Peyer's patch (tissue), 4 donors: ENCODE measurements at regions not wholly inside any gene's neighbourhood (a gene's known extent, or its start where the extent isn't known, plus 50 kb on each side); places are given as distances from the start of the nearest gene placed in this dataset.

Source experiments
- CTCF ChIP-seq, 6 experiments: fragments of 450-650 bp in 4 of 6; fragments of 200-600 bp in 2 of 6; sonication (generic) in 1 of 6; IDR thresholded peaks; one replicate each; pipeline ENCODE4 v1.5.1; 2017 to 2019; ENCODE audit warnings: antibody characterized with exemption in 6 of 6, mild to moderate bottlenecking in 3 of 6, moderate library complexity in 1 of 6
- POLR2A ChIP-seq, 2 donors: fragments of 450-650 bp; IDR thresholded peaks; one replicate each; pipeline ENCODE4 v1.5.1; 2017; ENCODE audit warnings: antibody characterized with exemption in 2 of 2, mild to moderate bottlenecking in 2 of 2, moderate library complexity in 2 of 2

GRCh38 chr2:192645811-192646598 lies 451.3 kb upstream of the TMEFF2 start:
- TF ChIP-seq CTCF (IDR thresholded peaks at IDR 0.05) (no peak), POLR2A (IDR thresholded peaks at IDR 0.05) (no peak)
